ENCODE measurements at regions not wholly inside any gene's neighbourhood (a gene's known extent, or its start where the extent isn't known, plus 50 kb on each side); places are given as distances from the start of the nearest gene placed in this dataset.

GRCh38 chr18:61989138-61989537, 96.3 kb upstream of the RNF152 start:
- TF ChIP-seq EZH2phosphoT487 (IDR thresholded peaks at IDR 0.05; ENCODE audit: insufficient read depth, low read depth) (no peak), EZH2 (IDR thresholded peaks at IDR 0.05; ENCODE audit: insufficient read depth, poor library complexity, severe bottlenecking) (no peak)
- no peak overlapping the region for H3K4me3 ChIP-seq
- 96% methylated on average over 4 of the region's 4 CpGs for WGBS, 2 experiments (ENCODE audit: low coverage in 1 of 2, low lambda C conversion rate in 2 of 2, missing lambda C conversion rate in 2 of 2)
- peaks cover 36% of the 10 kb centered on the region for H3K4me1 ChIP-seq (ENCODE audit: insufficient read depth)
- no peak overlapping the region for H3K4me2 ChIP-seq (ENCODE audit: unreplicated experiment)
- H3K27ac ChIP-seq = no peak overlapping the region
- H3F3A ChIP-seq (ENCODE audit: insufficient read depth) = peaks cover 35% of the 10 kb centered on the region
- no peaks in the 10 kb centered on the region for H4K20me1 ChIP-seq (ENCODE audit: insufficient read depth)
- H3K27me3 ChIP-seq (replicated peaks; ENCODE audit: insufficient read depth) = no peaks in the 10 kb centered on the region
- H3K36me3 ChIP-seq (ENCODE audit: low read depth) = no peaks in the 10 kb centered on the region
- H3K79me2 ChIP-seq (ENCODE audit: insufficient read depth) = no peaks in the 10 kb centered on the region
- H3K9ac ChIP-seq = no peak overlapping the region
- H3K9me2 ChIP-seq (ENCODE audit: insufficient read depth) = no peaks in the 10 kb centered on the region
- H3K9me3 ChIP-seq (ENCODE audit: low read depth) = no peaks in the 10 kb centered on the region
- H2AFZ ChIP-seq = no peak overlapping the region
- in situ Hi-C loops (cut with MboI) = no loop called here
- no peak for DNase-seq

- Histone ChIP-seq H3K27ac (no peak overlapping the region), H3F3A (ENCODE audit: insufficient read depth) (peaks cover 24% of the 10 kb centered on the region), H3K79me2 (ENCODE audit: insufficient read depth) (no peaks in the 10 kb centered on the region), H3K4me1 (ENCODE audit: insufficient read depth) (peaks cover 26% of the 10 kb centered on the region), H4K20me1 (ENCODE audit: insufficient read depth) (no peaks in the 10 kb centered on the region), H3K9me2 (ENCODE audit: insufficient read depth) (no peaks in the 10 kb centered on the region), H3K9me3 (ENCODE audit: low read depth) (no peaks in the 10 kb centered on the region), H2AFZ (no peak overlapping the region), H3K4me3 (no peak overlapping the region), H3K36me3 (ENCODE audit: low read depth) (no peaks in the 10 kb centered on the region), H3K9ac (no peak overlapping the region), H3K27me3 (replicated peaks; ENCODE audit: insufficient read depth) (no peaks in the 10 kb centered on the region), H3K4me2 (ENCODE audit: unreplicated experiment) (no peak overlapping the region)
- TF ChIP-seq EZH2 (IDR thresholded peaks at IDR 0.05; ENCODE audit: insufficient read depth, poor library complexity, severe bottlenecking) (no peak), EZH2phosphoT487 (IDR thresholded peaks at IDR 0.05; ENCODE audit: insufficient read depth, low read depth) (no peak)
- 97 to 99% methylated on average over 2 of the region's 2 CpGs for WGBS, 2 experiments (ENCODE audit: low coverage in 1 of 2, low lambda C conversion rate in 2 of 2, missing lambda C conversion rate in 2 of 2)
- no peak for DNase-seq
- in situ Hi-C loops (cut with MboI) = no loop called here
Measured at GRCh38 chr18:61988100-61988499, 95.3 kb upstream of the RNF152 start.

- H3K9me3 ChIP-seq (ENCODE audit: low read depth) = no peaks in the 10 kb centered on the region
- no peak for DNase-seq
- H3K9ac ChIP-seq = no peak overlapping the region
- in situ Hi-C loops (cut with MboI) = no loop called here
- 77 to 82% methylated on average over 1 of the region's 1 CpG for WGBS, 2 experiments (ENCODE audit: low coverage in 1 of 2, low lambda C conversion rate in 2 of 2, missing lambda C conversion rate in 2 of 2)
- no peak overlapping the region for H2AFZ ChIP-seq
- TF ChIP-seq EZH2phosphoT487 (IDR thresholded peaks at IDR 0.05; ENCODE audit: insufficient read depth, low read depth) (no peak), EZH2 (IDR thresholded peaks at IDR 0.05; ENCODE audit: insufficient read depth, poor library complexity, severe bottlenecking) (no peak)
- no peaks in the 10 kb centered on the region for H3K27me3 ChIP-seq (replicated peaks; ENCODE audit: insufficient read depth)
- H3K27ac ChIP-seq = no peak overlapping the region
- 0 out of 2 replicates have a peak, but pooled peaks cover under 1% of the 10 kb centered on the region for H3F3A ChIP-seq (ENCODE audit: insufficient read depth)
- peaks cover 1% of the 10 kb centered on the region; the same call in 1 of the 2 replicates for H3K4me1 ChIP-seq (ENCODE audit: insufficient read depth)
- no peak overlapping the region for H3K4me3 ChIP-seq
- no peaks in the 10 kb centered on the region for H3K9me2 ChIP-seq (ENCODE audit: insufficient read depth)
- H4K20me1 ChIP-seq (ENCODE audit: insufficient read depth) = no peaks in the 10 kb centered on the region
- no peaks in the 10 kb centered on the region for H3K79me2 ChIP-seq (ENCODE audit: insufficient read depth)
- H3K36me3 ChIP-seq (ENCODE audit: low read depth) = no peaks in the 10 kb centered on the region
- H3K4me2 ChIP-seq (ENCODE audit: unreplicated experiment) = no peak overlapping the region
Measured at GRCh38 chr18:61985681-61986080, 92.9 kb upstream of the RNF152 start.

- Histone ChIP-seq H3K36me3 (ENCODE audit: low read depth) (no peaks in the 10 kb centered on the region), H3K4me2 (ENCODE audit: unreplicated experiment) (no peak overlapping the region), H4K20me1 (ENCODE audit: insufficient read depth) (no peaks in the 10 kb centered on the region), H3K9ac (no peak overlapping the region), H3K4me3 (no peak overlapping the region), H3K4me1 (ENCODE audit: insufficient read depth) (no peaks in the 10 kb centered on the region), H3K27ac (no peak overlapping the region), H3K79me2 (ENCODE audit: insufficient read depth) (no peaks in the 10 kb centered on the region), H3F3A (ENCODE audit: insufficient read depth) (no peaks in the 10 kb centered on the region), H3K9me3 (ENCODE audit: low read depth) (no peaks in the 10 kb centered on the region), H3K9me2 (ENCODE audit: insufficient read depth) (no peaks in the 10 kb centered on the region), H2AFZ (no peak overlapping the region; the same call in 1 of the 2 replicates), H3K27me3 (replicated peaks; ENCODE audit: insufficient read depth) (no peaks in the 10 kb centered on the region)
- DNase-seq = no peak
- WGBS, 2 experiments (ENCODE audit: low coverage in 1 of 2, low lambda C conversion rate in 2 of 2, missing lambda C conversion rate in 2 of 2) = 35% methylated on average over 1 of the region's 1 CpG
- no peak for TF ChIP-seq EZH2phosphoT487 (IDR thresholded peaks at IDR 0.05; ENCODE audit: insufficient read depth, low read depth)
- TF ChIP-seq EZH2 (IDR thresholded peaks at IDR 0.05; ENCODE audit: insufficient read depth, poor library complexity, severe bottlenecking) = no peak
- in situ Hi-C loops (cut with MboI) = no loop called here
Measured at GRCh38 chr18:61984349-61984748, 91.5 kb upstream of the RNF152 start.

GRCh38 chr18:61982475-61982874, 89.7 kb upstream of the RNF152 start:
- no peaks in the 10 kb centered on the region for H3K9me3 ChIP-seq (ENCODE audit: low read depth)
- no peaks in the 10 kb centered on the region for H3K36me3 ChIP-seq (ENCODE audit: low read depth)
- in situ Hi-C loops (cut with MboI) = no loop called here
- no peak overlapping the region for H3K4me2 ChIP-seq (ENCODE audit: unreplicated experiment)
- no peak for DNase-seq
- no peaks in the 10 kb centered on the region for H3K4me1 ChIP-seq (ENCODE audit: insufficient read depth)
- H3K9ac ChIP-seq = no peak overlapping the region
- H3K9me2 ChIP-seq (ENCODE audit: insufficient read depth) = no peaks in the 10 kb centered on the region
- WGBS, 2 experiments (ENCODE audit: low coverage in 1 of 2, low lambda C conversion rate in 2 of 2, missing lambda C conversion rate in 2 of 2) = 75 to 78% methylated on average over 2 of the region's 2 CpGs
- no peak overlapping the region for H3K4me3 ChIP-seq
- H3K79me2 ChIP-seq (ENCODE audit: insufficient read depth) = no peaks in the 10 kb centered on the region
- no peaks in the 10 kb centered on the region for H3K27me3 ChIP-seq (replicated peaks; ENCODE audit: insufficient read depth)
- no peaks in the 10 kb centered on the region for H4K20me1 ChIP-seq (ENCODE audit: insufficient read depth)
- H3K27ac ChIP-seq = no peak overlapping the region
- TF ChIP-seq EZH2 (IDR thresholded peaks at IDR 0.05; ENCODE audit: insufficient read depth, poor library complexity, severe bottlenecking) (no peak), EZH2phosphoT487 (IDR thresholded peaks at IDR 0.05; ENCODE audit: insufficient read depth, low read depth) (no peak)
- no peak overlapping the region for H2AFZ ChIP-seq
- no peaks in the 10 kb centered on the region for H3F3A ChIP-seq (ENCODE audit: insufficient read depth)
